ENCODE measurements at regions not wholly inside any gene's neighbourhood (a gene's known extent, or its start where the extent isn't known, plus 50 kb on each side); places are given as distances from the start of the nearest gene placed in this dataset.

DNA sequence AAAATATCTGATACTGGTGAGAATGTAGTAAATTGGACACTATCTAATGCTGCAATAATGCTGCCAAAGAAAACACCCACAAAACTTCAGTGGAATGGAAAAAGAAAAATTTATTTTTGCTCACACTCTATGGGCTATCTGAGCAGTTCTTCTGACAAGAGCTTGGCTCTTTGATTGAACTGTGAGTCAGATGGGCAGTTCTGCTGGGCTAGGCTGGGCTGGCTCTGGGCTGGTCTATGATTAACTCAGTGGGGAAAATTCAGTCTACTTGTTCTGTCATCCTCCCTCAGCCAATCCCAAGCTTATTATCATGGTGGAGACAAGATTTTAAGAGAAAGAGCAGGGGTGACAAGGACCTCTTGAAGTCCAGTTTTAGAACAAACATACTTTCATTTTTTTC is 1404.8 kb downstream of the LRRC4C start:
- no peak for FAIRE-seq
- in situ Hi-C loops (cut with MboI) = no loop called here
- no peak overlapping the region for H3K4me2 ChIP-seq (ENCODE audit: control insufficient read depth, insufficient read depth)

GRCh38 chr11:40045312-40045711 is 1414.1 kb downstream of the LRRC4C start:
- in situ Hi-C loops (cut with MboI) (no loop called here), intact Hi-C loops (cut with micrococcal nuclease; ENCODE audit: unreplicated experiment) (no loop called here)
- no peak overlapping the region for H3K27ac ChIP-seq (ENCODE audit: control insufficient read depth, insufficient read depth)
- H3K4me2 ChIP-seq (ENCODE audit: control insufficient read depth, insufficient read depth) = no peak overlapping the region
- no peaks in the 10 kb centered on the region for H3K9me3 ChIP-seq (replicated peaks; ENCODE audit: control insufficient read depth, insufficient read depth, low read length)
- no peaks in the 10 kb centered on the region for H3K79me2 ChIP-seq (ENCODE audit: control insufficient read depth, insufficient read depth, low read length)
- DNase-seq (ENCODE audit: low read depth, low spot score) (no peak), ATAC-seq (no peak), FAIRE-seq (no peak)
- H3K4me1 ChIP-seq (ENCODE audit: control insufficient read depth, insufficient read depth, low read length) = no peaks in the 10 kb centered on the region
- POLR2A ChIA-PET = no interaction called here
- no peaks in the 10 kb centered on the region for H3K36me3 ChIP-seq (ENCODE audit: control insufficient read depth in 2 of 2, insufficient read depth in 2 of 2, low read length in 1 of 2)
- H4K20me1 ChIP-seq (ENCODE audit: control insufficient read depth, insufficient read depth) = no peaks in the 10 kb centered on the region
- RAD21 ChIA-PET (ENCODE audit: unreplicated experiment) = no interaction called here
- no peak overlapping the region for H3K4me3 ChIP-seq
- BruUV-seq (replicated peaks) = no TSS peak
- H3K27me3 ChIP-seq (replicated peaks in 1 of 2; ENCODE audit: control insufficient read depth in 2 of 2, insufficient read depth in 2 of 2, low read length in 1 of 2) = no peaks in the 10 kb centered on the region
- H2AFZ ChIP-seq (ENCODE audit: control insufficient read depth, low read depth, low read length) = no peak overlapping the region
- SMC1A ChIA-PET (ENCODE audit: uncharacterized antibody, unreplicated experiment) = no interaction called here
- no peak for TF ChIP-seq NFYA (IDR thresholded peaks at IDR 0.05; ENCODE audit: borderline replicate concordance, low read depth, low read length)
- no peak for TF ChIP-seq RBBP5 (conservative IDR thresholded peaks at IDR 0.05)
- no peak for TF ChIP-seq IRF4 (IDR thresholded peaks at IDR 0.05; ENCODE audit: low read depth, low read length)
- no peak for TF ChIP-seq YY1 (IDR thresholded peaks at IDR 0.05; ENCODE audit: low read depth, low read length)
- WGBS (ENCODE audit: insufficient coverage, insufficient replicate concordance, low lambda C conversion rate, missing lambda C conversion rate) = 33% methylated on average over 3 of the region's 3 CpGs
- CTCF ChIA-PET = interaction anchor here (0.9 kb wide), 1 partner anchor 119 kb away, joined by 4 read pairs; no protein-coding TSS in a partner anchor
- no peak overlapping the region for H3K9ac ChIP-seq (ENCODE audit: control insufficient read depth, insufficient read depth, low read length)

More for the DNA sequence above, 1404.8 kb downstream of the LRRC4C start:
- Histone ChIP-seq H3K79me2 (ENCODE audit: control insufficient read depth, insufficient read depth, low read length) (no peaks in the 10 kb centered on the region), H3K27ac (ENCODE audit: control insufficient read depth, insufficient read depth) (no peak overlapping the region), H3K9ac (ENCODE audit: control insufficient read depth, insufficient read depth, low read length) (no peak overlapping the region), H3K36me3 (ENCODE audit: control insufficient read depth in 2 of 2, insufficient read depth in 2 of 2, low read length in 1 of 2) (no peaks in the 10 kb centered on the region), H3K27me3 (replicated peaks in 1 of 2; ENCODE audit: control insufficient read depth in 2 of 2, insufficient read depth in 2 of 2, low read length in 1 of 2) (no peaks in the 10 kb centered on the region; a peak in 1 of 4 replicates), H4K20me1 (ENCODE audit: control insufficient read depth, insufficient read depth) (no peaks in the 10 kb centered on the region), H3K9me3 (replicated peaks; ENCODE audit: control insufficient read depth, insufficient read depth, low read length) (no peaks in the 10 kb centered on the region), H3K4me1 (ENCODE audit: control insufficient read depth, insufficient read depth, low read length) (no peaks in the 10 kb centered on the region), H2AFZ (ENCODE audit: control insufficient read depth, low read depth, low read length) (no peak overlapping the region), H3K4me3 (no peak overlapping the region)
- ChIA-PET RAD21 (ENCODE audit: unreplicated experiment) (no interaction called here), POLR2A (no interaction called here), CTCF (no interaction called here), SMC1A (ENCODE audit: uncharacterized antibody, unreplicated experiment) (no interaction called here)
- ATAC-seq (no peak), DNase-seq (ENCODE audit: low read depth, low spot score) (no peak)
- BruUV-seq (replicated peaks) = no TSS peak
- intact Hi-C loops (cut with micrococcal nuclease; ENCODE audit: unreplicated experiment) = no loop called here
- TF ChIP-seq IKZF2 (IDR thresholded peaks at IDR 0.05) (no peak), SMC3 (IDR thresholded peaks at IDR 0.05; ENCODE audit: borderline replicate concordance, low read length) (no peak)
